HG02970 (cell line): ENCODE measurements at regions not wholly inside any gene's neighbourhood (a gene's known extent, or its start where the extent isn't known, plus 50 kb on each side); places are given as distances from the start of the nearest gene placed in this dataset.
"Not testable (repeated sequence)": the region's sequence is repeated elsewhere in the genome, so short reads cannot be mapped to it uniquely, and the experiment has no call there.

ENCODE experiments used
- ATAC-seq: cut with Tn5 transposase; IDR thresholded peaks from one replicate; pipeline ENCODE4 v1.9.1; 2021; ENCODE audit warnings: mild to moderate bottlenecking, moderate library complexity, moderate number of reproducible peaks; ENCODE audit not compliant: unreplicated experiment, low FRiP score

- ATAC-seq, result no peak
Measured at GRCh38 chr10:28190196-28190595, 112.7 kb downstream of the MPP7 start.

- no peak for ATAC-seq
Measured at GRCh38 chr10:28188526-28188925, 114.3 kb downstream of the MPP7 start.

GRCh38 chr10:28186887-28187578, 115.8 kb downstream of the MPP7 start:
- no peak for ATAC-seq

- ATAC-seq, result no peak
Measured at GRCh38 chr10:28186461-28186860, 116.4 kb downstream of the MPP7 start.

- no peak for ATAC-seq
Measured at GRCh38 chr10:28184810-28185209, 118.1 kb downstream of the MPP7 start.

- ATAC-seq, result no peak
Measured at GRCh38 chr10:28181478-28182096, 121.3 kb downstream of the MPP7 start.

- no peak for ATAC-seq
Measured at GRCh38 chr10:28180654-28181053, 122.2 kb downstream of the MPP7 start.

- ATAC-seq, result no peak
Measured at GRCh38 chr10:28179743-28180099, 123.1 kb downstream of the MPP7 start.

- ATAC-seq, result peak; percentile 50
Measured at GRCh38 chr10:28179006-28179742, 123.7 kb downstream of the MPP7 start.

- ATAC-seq, result no peak
Measured at GRCh38 chr10:28177944-28178637, 124.8 kb downstream of the MPP7 start.

GRCh38 chr10:28176498-28176897, 126.4 kb downstream of the MPP7 start:
- not testable (repeated sequence) for ATAC-seq

GRCh38 chr10:28172223-28172610, 130.6 kb downstream of the MPP7 start:
- no peak for ATAC-seq

- ATAC-seq, result no peak
Measured at GRCh38 chr10:28171468-28172222, 131.2 kb downstream of the MPP7 start.

GRCh38 chr10:28169525-28169924, 133.3 kb downstream of the MPP7 start:
- peak; percentile 98 for ATAC-seq

- ATAC-seq, result no peak
Measured at GRCh38 chr10:28160866-28161405, 141.9 kb downstream of the MPP7 start.

GRCh38 chr10:28157379-28157778, 145.5 kb downstream of the MPP7 start:
- no peak for ATAC-seq

GRCh38 chr10:28155726-28156125, 147.1 kb downstream of the MPP7 start:
- ATAC-seq, result no peak

- ATAC-seq, result no peak
Measured at GRCh38 chr10:28151636-28152035, 151.2 kb downstream of the MPP7 start.

GRCh38 chr10:28149746-28150145, 150.9 kb upstream of the ODAD2 start:
- ATAC-seq, result no peak

GRCh38 chr10:28147706-28148105, 148.8 kb upstream of the ODAD2 start:
- no peak for ATAC-seq
